Renal pelvis (tissue), 1 donor: ENCODE measurements at regions not wholly inside any gene's neighbourhood (a gene's known extent, or its start where the extent isn't known, plus 50 kb on each side); places are given as distances from the start of the nearest gene placed in this dataset.

Experiments
- DNase-seq: peaks from one replicate; pipeline ENCODE4 v3.0.0-alpha.2; 2013

- DNase-seq = no peak
Observed at GRCh38 chr2:160917850-160918249, 242.4 kb upstream of the TANK start.

- DNase-seq = no peak
Observed at GRCh38 chr2:160918258-160918657, 242.0 kb upstream of the TANK start.

GRCh38 chr2:160918906-160919503 is 241.2 kb upstream of the TANK start:
- no peak for DNase-seq

GRCh38 chr2:160920061-160920460 is 240.2 kb upstream of the TANK start:
- no peak for DNase-seq

GRCh38 chr2:160920791-160921303 is 239.4 kb upstream of the TANK start:
- no peak for DNase-seq

GRCh38 chr2:160921386-160921964 is 238.8 kb upstream of the TANK start:
- no peak for DNase-seq

- DNase-seq = no peak
Observed at GRCh38 chr2:160924936-160925353, 235.3 kb upstream of the TANK start.

GRCh38 chr2:160925956-160926355 is 234.3 kb upstream of the TANK start:
- no peak for DNase-seq

- no peak for DNase-seq
Observed at GRCh38 chr2:160927324-160927723, 232.9 kb upstream of the TANK start.

GRCh38 chr2:160928854-160929301 is 231.3 kb upstream of the TANK start:
- no peak for DNase-seq

GRCh38 chr2:160931531-160931930 is 228.7 kb upstream of the TANK start:
- no peak for DNase-seq

- DNase-seq = no peak
Observed at GRCh38 chr2:160932960-160933359, 227.3 kb upstream of the TANK start.

GRCh38 chr2:160934263-160934662 is 226.0 kb upstream of the TANK start:
- DNase-seq = no peak

- DNase-seq = no peak
Observed at GRCh38 chr2:160934991-160935390, 225.2 kb upstream of the TANK start.

GRCh38 chr2:160936044-160936806 is 224.0 kb upstream of the TANK start:
- no peak for DNase-seq

GRCh38 chr2:160940271-160940670 is 220.0 kb upstream of the TANK start:
- no peak for DNase-seq

- no peak for DNase-seq
Observed at GRCh38 chr2:160940699-160941098, 219.5 kb upstream of the TANK start.

- DNase-seq = no peak
Observed at GRCh38 chr2:160941290-160941846, 218.9 kb upstream of the TANK start.

GRCh38 chr2:160942476-160943142 is 217.6 kb upstream of the TANK start:
- DNase-seq = no peak

GRCh38 chr2:160943414-160943813 is 216.8 kb upstream of the TANK start:
- DNase-seq = no peak

GRCh38 chr2:160952464-160953254 is 207.6 kb upstream of the TANK start:
- DNase-seq = no peak
